ENCODE measurements at regions not wholly inside any gene's neighbourhood (a gene's known extent, or its start where the extent isn't known, plus 50 kb on each side); places are given as distances from the start of the nearest gene placed in this dataset.

- Histone ChIP-seq H3K79me1 (ENCODE audit: insufficient read depth, low read depth, low read length, poor library complexity, severe bottlenecking) (no peaks in the 10 kb centered on the region), H3K18ac (ENCODE audit: insufficient read length, low read depth, low read length) (no peak overlapping the region), H2AK5ac (ENCODE audit: insufficient read length, low read length) (no peak overlapping the region), H3K56ac (ENCODE audit: insufficient read length, low read depth, low read length) (no peak overlapping the region), H3T11ph (ENCODE audit: low read length) (no peak overlapping the region), H2BK20ac (ENCODE audit: low read depth, low read length, poor library complexity, severe bottlenecking) (no peak overlapping the region), H2BK120ac (ENCODE audit: low read depth, low read length, poor library complexity, severe bottlenecking) (no peak overlapping the region), H3K27me3 (ENCODE audit: insufficient read depth, low read length) (no peaks in the 10 kb centered on the region; the same call in 1 of the 2 replicates), H4K91ac (ENCODE audit: insufficient read length, low read depth, low read length) (no peak overlapping the region), H3K9me3 (ENCODE audit: control insufficient read depth, low read depth, low read length) (no peaks in the 10 kb centered on the region), H3K23me2 (ENCODE audit: insufficient read length, low read depth, low read length, poor library complexity, severe bottlenecking) (no peaks in the 10 kb centered on the region), H4K5ac (ENCODE audit: insufficient read length, low read depth, low read length) (no peak overlapping the region), H3K14ac (ENCODE audit: insufficient read depth, low read length) (no peak overlapping the region), H3K9ac (ENCODE audit: extremely low read depth, insufficient read length, low read length) (no peak overlapping the region), H3K4ac (ENCODE audit: low read depth, low read length) (no peak overlapping the region), H2BK15ac (ENCODE audit: low read depth, low read length) (no peak overlapping the region), H3K79me2 (ENCODE audit: insufficient read depth, low read length) (no peaks in the 10 kb centered on the region), H2BK12ac (ENCODE audit: insufficient read length, low read depth, low read length) (no peak overlapping the region), H4K20me1 (ENCODE audit: control insufficient read depth, insufficient read depth, insufficient read length) (no peaks in the 10 kb centered on the region), H4K8ac (replicated peaks; ENCODE audit: insufficient read length, low read depth, low read length) (no peak overlapping the region), H2BK5ac (ENCODE audit: insufficient read length, low read length) (no peak overlapping the region), H3K4me2 (ENCODE audit: insufficient read depth, insufficient read length, low read length) (no peak overlapping the region), H3K4me1 (ENCODE audit: insufficient read depth, low read length) (peaks cover 2% of the 10 kb centered on the region; the same call in 1 of the 2 replicates), H3K23ac (ENCODE audit: insufficient read length, low read depth, low read length) (no peak overlapping the region), H2AFZ (ENCODE audit: low read length) (no peak overlapping the region), H3K27ac (ENCODE audit: insufficient read length, low read depth, low read length) (no peak overlapping the region)
- no peak overlapping the region for H3K4me3 Mint-ChIP-seq
- no peaks in the 10 kb centered on the region for H3K9me3 Mint-ChIP-seq
- H3K27ac Mint-ChIP-seq = no peak overlapping the region; a peak in 1 of 7 replicates
- no peak for TF ChIP-seq CTCF (conservative IDR thresholded peaks at IDR 0.05)
- WGBS (ENCODE audit: extremely low coverage, insufficient read length, low lambda C conversion rate) = no CpG with 5 or more reads among the region's 6 CpGs
- peaks cover 18 to 22% of the 10 kb centered on the region in 2 experiments for H3K4me1 Mint-ChIP-seq
- no peaks in the 10 kb centered on the region for H3K36me3 Mint-ChIP-seq (ENCODE audit: insufficient read depth in 1 of 3, low read depth in 3 of 3)
- DNase-seq = no peak
- peaks cover 17% of the 10 kb centered on the region for H3K27me3 Mint-ChIP-seq (ENCODE audit: low read depth)
Measured at GRCh38 chr5:173765661-173766060, 122.5 kb upstream of the CPEB4 start.

All from H9 (cell line).